ENCODE measurements at regions not wholly inside any gene's neighbourhood (a gene's known extent, or its start where the extent isn't known, plus 50 kb on each side); places are given as distances from the start of the nearest gene placed in this dataset.

GRCh38 chr2:128874608-128875007 lies 555.9 kb upstream of the HS6ST1 start:
- CTCF ChIA-PET = no interaction called here
- Mint-ChIP-seq H3K27ac (no peak overlapping the region), H3K4me1 (ENCODE audit: low read depth) (no peaks in the 10 kb centered on the region), H3K9me3 (no peaks in the 10 kb centered on the region), H3K27me3 (no peaks in the 10 kb centered on the region), H3K36me3 (no peaks in the 10 kb centered on the region), H3K4me3 (no peak overlapping the region)
- DNase-seq = no peak
- intact Hi-C loops (cut with micrococcal nuclease) = no loop called here
- POLR2A ChIA-PET = no interaction called here

GRCh38 chr2:128876986-128877983 lies 558.6 kb upstream of the HS6ST1 start:
- Mint-ChIP-seq H3K27me3 (no peaks in the 10 kb centered on the region), H3K9me3 (no peaks in the 10 kb centered on the region), H3K4me3 (no peak overlapping the region), H3K36me3 (no peaks in the 10 kb centered on the region), H3K27ac (no peak overlapping the region), H3K4me1 (ENCODE audit: low read depth) (no peaks in the 10 kb centered on the region)
- intact Hi-C loops (cut with micrococcal nuclease) = no loop called here
- ChIA-PET POLR2A (no interaction called here), CTCF (no interaction called here)
- no peak for DNase-seq

GRCh38 chr2:128879161-128879560 lies 560.5 kb upstream of the HS6ST1 start:
- CTCF ChIA-PET = no interaction called here
- no peak overlapping the region for H3K27ac Mint-ChIP-seq

GRCh38 chr2:128894896-128895295 lies 576.2 kb upstream of the HS6ST1 start:
- Mint-ChIP-seq H3K4me3 (no peak overlapping the region), H3K36me3 (no peaks in the 10 kb centered on the region), H3K4me1 (ENCODE audit: low read depth) (no peaks in the 10 kb centered on the region), H3K9me3 (no peaks in the 10 kb centered on the region), H3K27ac (no peak overlapping the region), H3K27me3 (no peaks in the 10 kb centered on the region)
- intact Hi-C loops (cut with micrococcal nuclease) = no loop called here
- DNase-seq = no peak
- CTCF ChIA-PET = no interaction called here
- POLR2A ChIA-PET = no interaction called here

More at GRCh38 chr2:128879161-128879560, 560.5 kb upstream of the HS6ST1 start:
- no peaks in the 10 kb centered on the region for H3K27me3 Mint-ChIP-seq
- no peaks in the 10 kb centered on the region for H3K36me3 Mint-ChIP-seq
- no peaks in the 10 kb centered on the region for H3K9me3 Mint-ChIP-seq
- intact Hi-C loops (cut with micrococcal nuclease) = no loop called here
- DNase-seq = no peak
- POLR2A ChIA-PET = no interaction called here
- H3K4me3 Mint-ChIP-seq = no peak overlapping the region
- no peaks in the 10 kb centered on the region for H3K4me1 Mint-ChIP-seq (ENCODE audit: low read depth)

GRCh38 chr2:128901572-128902391 lies 583.1 kb upstream of the HS6ST1 start:
- ChIA-PET POLR2A (no interaction called here), CTCF (no interaction called here)
- H3K27me3 Mint-ChIP-seq = no peaks in the 10 kb centered on the region

GRCh38 chr2:128903637-128904036 lies 585.0 kb upstream of the HS6ST1 start:
- ChIA-PET POLR2A (no interaction called here), CTCF (no interaction called here)
- no peaks in the 10 kb centered on the region for H3K27me3 Mint-ChIP-seq
- H3K4me1 Mint-ChIP-seq (ENCODE audit: low read depth) = no peaks in the 10 kb centered on the region
- no peak overlapping the region for H3K4me3 Mint-ChIP-seq
- intact Hi-C loops (cut with micrococcal nuclease) = no loop called here
- H3K36me3 Mint-ChIP-seq = no peaks in the 10 kb centered on the region
- DNase-seq = no peak
- H3K27ac Mint-ChIP-seq = no peak overlapping the region
- no peaks in the 10 kb centered on the region for H3K9me3 Mint-ChIP-seq

More at GRCh38 chr2:128901572-128902391, 583.1 kb upstream of the HS6ST1 start:
- Mint-ChIP-seq H3K9me3 (no peaks in the 10 kb centered on the region), H3K4me1 (ENCODE audit: low read depth) (no peaks in the 10 kb centered on the region), H3K27ac (no peak overlapping the region), H3K36me3 (no peaks in the 10 kb centered on the region), H3K4me3 (no peak overlapping the region)
- intact Hi-C loops (cut with micrococcal nuclease) = no loop called here
- DNase-seq = no peak

- intact Hi-C loops (cut with micrococcal nuclease) = no loop called here
- CTCF ChIA-PET = no interaction called here
- no peak for DNase-seq
- H3K36me3 Mint-ChIP-seq = no peaks in the 10 kb centered on the region
- H3K27me3 Mint-ChIP-seq = no peaks in the 10 kb centered on the region
- POLR2A ChIA-PET = no interaction called here
- no peak overlapping the region for H3K27ac Mint-ChIP-seq
- H3K9me3 Mint-ChIP-seq = no peaks in the 10 kb centered on the region
- H3K4me1 Mint-ChIP-seq (ENCODE audit: low read depth) = no peaks in the 10 kb centered on the region
- no peak overlapping the region for H3K4me3 Mint-ChIP-seq
Observed at GRCh38 chr2:128911276-128911675, 592.6 kb upstream of the HS6ST1 start.

- CTCF ChIA-PET = no interaction called here
- H3K27ac Mint-ChIP-seq = no peak overlapping the region
Observed at GRCh38 chr2:128914320-128914719, 595.7 kb upstream of the HS6ST1 start.

GRCh38 chr2:128921751-128922150 lies 603.1 kb upstream of the HS6ST1 start:
- intact Hi-C loops (cut with micrococcal nuclease) = no loop called here
- Mint-ChIP-seq H3K36me3 (no peaks in the 10 kb centered on the region), H3K9me3 (peaks cover 12% of the 10 kb centered on the region), H3K4me1 (ENCODE audit: low read depth) (no peaks in the 10 kb centered on the region), H3K27me3 (no peaks in the 10 kb centered on the region), H3K27ac (no peak overlapping the region), H3K4me3 (no peak overlapping the region)
- ChIA-PET POLR2A (no interaction called here), CTCF (no interaction called here)
- DNase-seq = no peak

More at GRCh38 chr2:128914320-128914719, 595.7 kb upstream of the HS6ST1 start:
- Mint-ChIP-seq H3K4me3 (no peak overlapping the region), H3K27me3 (no peaks in the 10 kb centered on the region), H3K9me3 (peaks cover 14% of the 10 kb centered on the region), H3K36me3 (no peaks in the 10 kb centered on the region), H3K4me1 (ENCODE audit: low read depth) (no peaks in the 10 kb centered on the region)
- DNase-seq = no peak
- POLR2A ChIA-PET = no interaction called here
- intact Hi-C loops (cut with micrococcal nuclease) = no loop called here

GRCh38 chr2:128922154-128922553 lies 603.5 kb upstream of the HS6ST1 start:
- Mint-ChIP-seq H3K27ac (no peak overlapping the region), H3K27me3 (no peaks in the 10 kb centered on the region), H3K36me3 (no peaks in the 10 kb centered on the region), H3K4me1 (ENCODE audit: low read depth) (no peaks in the 10 kb centered on the region), H3K4me3 (no peak overlapping the region), H3K9me3 (peaks cover 10% of the 10 kb centered on the region)
- no peak for DNase-seq
- intact Hi-C loops (cut with micrococcal nuclease) = no loop called here
- POLR2A ChIA-PET = no interaction called here
- CTCF ChIA-PET = no interaction called here

- H3K4me1 Mint-ChIP-seq (ENCODE audit: low read depth) = no peaks in the 10 kb centered on the region
- no peaks in the 10 kb centered on the region for H3K27me3 Mint-ChIP-seq
- intact Hi-C loops (cut with micrococcal nuclease) = no loop called here
- no peak for DNase-seq
- ChIA-PET POLR2A (no interaction called here), CTCF (no interaction called here)
- no peaks in the 10 kb centered on the region for H3K36me3 Mint-ChIP-seq
- H3K9me3 Mint-ChIP-seq = peaks cover 5% of the 10 kb centered on the region
- H3K4me3 Mint-ChIP-seq = no peak overlapping the region
- no peak overlapping the region for H3K27ac Mint-ChIP-seq
Observed at GRCh38 chr2:128925631-128926030, 607.0 kb upstream of the HS6ST1 start.

GRCh38 chr2:128930101-128930500 lies 611.4 kb upstream of the HS6ST1 start:
- Mint-ChIP-seq H3K27me3 (no peaks in the 10 kb centered on the region), H3K4me3 (no peak overlapping the region)
- POLR2A ChIA-PET = no interaction called here

More at GRCh38 chr2:128930101-128930500, 611.4 kb upstream of the HS6ST1 start:
- no peaks in the 10 kb centered on the region for H3K36me3 Mint-ChIP-seq
- peaks cover 5% of the 10 kb centered on the region for H3K9me3 Mint-ChIP-seq
- no peaks in the 10 kb centered on the region for H3K4me1 Mint-ChIP-seq (ENCODE audit: low read depth)
- CTCF ChIA-PET = no interaction called here
- intact Hi-C loops (cut with micrococcal nuclease) = no loop called here
- DNase-seq = no peak
- no peak overlapping the region for H3K27ac Mint-ChIP-seq

Measured in activated CD4-positive, alpha-beta memory T cell treated with anti-CD3 and anti-CD28 coated beads for 36 hours (primary cell).